ENCODE measurements at regions not wholly inside any gene's neighbourhood (a gene's known extent, or its start where the extent isn't known, plus 50 kb on each side); places are given as distances from the start of the nearest gene placed in this dataset.
"Not testable (repeated sequence)": the region's sequence is repeated elsewhere in the genome, so short reads cannot be mapped to it uniquely, and the experiment has no call there.

DNA sequence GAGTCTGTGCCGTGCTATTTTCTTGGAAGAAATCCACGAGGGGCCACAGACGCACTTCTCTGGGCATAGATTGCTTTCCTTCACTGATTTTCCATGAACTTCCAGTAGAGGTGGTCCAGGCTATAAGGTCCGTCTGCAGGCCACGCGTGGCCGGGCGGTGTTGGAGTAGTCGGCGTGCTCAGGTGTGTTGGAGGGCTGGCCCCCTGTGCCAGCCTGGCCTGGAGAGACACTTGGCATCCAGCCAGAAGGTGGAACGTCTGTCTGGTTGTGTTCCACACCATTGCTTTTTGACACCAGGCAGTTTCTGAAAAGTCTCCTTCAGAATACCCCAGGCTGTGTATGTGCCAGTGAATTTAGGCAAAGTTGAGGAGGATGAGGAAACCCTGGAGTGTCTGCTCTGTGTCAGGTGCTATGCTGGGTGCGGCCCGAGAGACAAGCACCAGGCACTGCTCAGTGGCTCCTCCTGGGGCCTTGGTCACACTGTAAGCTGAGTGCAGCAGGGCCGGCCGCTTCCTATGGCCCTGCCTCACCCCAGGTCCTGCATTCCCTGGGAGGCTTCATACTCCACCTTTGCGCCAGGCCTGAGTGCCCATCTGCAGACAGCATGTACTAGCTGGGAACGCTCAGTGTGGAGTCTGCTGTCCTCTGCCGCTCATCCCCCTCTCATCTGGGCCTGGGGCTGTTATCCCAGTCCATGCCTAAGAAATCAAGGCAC lies 52.1 kb upstream of the TAMM41 start:
- no peak for DNase-seq

DNA sequence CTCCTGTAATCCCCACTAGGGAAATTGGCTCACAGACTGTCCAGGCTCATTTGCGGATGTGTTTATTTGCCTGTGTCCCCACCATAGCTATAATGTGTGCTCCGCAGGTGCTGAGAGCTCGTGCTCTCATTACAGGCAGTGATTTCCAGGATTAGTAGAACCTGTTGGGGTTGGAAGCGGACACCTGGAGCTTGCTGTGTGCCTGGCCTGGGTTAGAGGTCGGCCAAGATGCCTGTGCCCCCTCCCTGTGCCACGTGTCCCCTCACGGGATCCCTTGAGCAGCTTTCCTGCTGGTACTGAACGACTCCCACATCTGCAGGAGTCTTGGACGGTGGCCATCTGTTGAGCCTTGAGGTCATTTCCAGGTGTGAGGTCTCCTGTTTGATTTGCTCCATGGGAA lies 52.7 kb upstream of the TAMM41 start:
- not testable (repeated sequence) for DNase-seq

DNA sequence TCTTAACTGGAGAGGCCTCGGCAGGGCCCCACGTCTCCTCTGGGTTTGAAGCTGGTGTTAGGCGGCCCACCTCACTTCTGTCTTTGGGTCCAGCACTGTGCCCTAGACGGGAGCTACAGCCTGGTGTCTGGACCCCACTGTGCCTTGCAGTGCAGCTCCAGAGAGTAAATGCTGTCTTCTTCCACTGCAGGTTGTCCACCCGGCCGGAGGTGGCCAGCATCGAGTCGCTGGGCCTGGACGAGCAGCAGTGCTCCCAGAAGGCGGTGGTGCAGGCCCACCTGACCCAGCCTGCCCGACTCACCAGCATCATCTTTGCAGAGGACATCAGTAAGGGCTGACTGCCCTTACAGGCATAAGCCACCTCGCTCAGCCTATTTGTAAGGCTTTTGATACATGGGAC lies 53.1 kb upstream of the TAMM41 start:
- DNase-seq, result no peak

DNA sequence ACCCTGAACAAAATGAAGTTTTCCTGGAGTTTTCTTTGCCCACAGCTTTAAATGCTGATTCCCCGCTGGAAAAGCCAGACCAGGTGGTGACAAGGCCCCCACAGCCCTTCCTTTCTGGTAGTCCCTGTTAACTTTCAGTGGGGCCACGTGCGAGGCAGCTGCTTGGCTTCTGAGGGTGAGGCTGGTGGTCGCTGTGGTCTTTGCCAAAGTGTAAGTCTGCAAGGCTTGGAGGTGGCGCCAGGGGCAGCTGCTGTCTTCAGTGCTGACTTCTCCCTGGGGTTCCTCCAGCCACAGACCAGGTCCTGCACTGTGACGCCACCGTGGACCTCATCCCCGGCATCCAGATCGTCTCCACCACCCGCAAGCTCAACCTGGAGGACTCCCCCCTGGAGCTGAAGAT lies 54.1 kb upstream of the TAMM41 start:
- no peak for DNase-seq

DNA sequence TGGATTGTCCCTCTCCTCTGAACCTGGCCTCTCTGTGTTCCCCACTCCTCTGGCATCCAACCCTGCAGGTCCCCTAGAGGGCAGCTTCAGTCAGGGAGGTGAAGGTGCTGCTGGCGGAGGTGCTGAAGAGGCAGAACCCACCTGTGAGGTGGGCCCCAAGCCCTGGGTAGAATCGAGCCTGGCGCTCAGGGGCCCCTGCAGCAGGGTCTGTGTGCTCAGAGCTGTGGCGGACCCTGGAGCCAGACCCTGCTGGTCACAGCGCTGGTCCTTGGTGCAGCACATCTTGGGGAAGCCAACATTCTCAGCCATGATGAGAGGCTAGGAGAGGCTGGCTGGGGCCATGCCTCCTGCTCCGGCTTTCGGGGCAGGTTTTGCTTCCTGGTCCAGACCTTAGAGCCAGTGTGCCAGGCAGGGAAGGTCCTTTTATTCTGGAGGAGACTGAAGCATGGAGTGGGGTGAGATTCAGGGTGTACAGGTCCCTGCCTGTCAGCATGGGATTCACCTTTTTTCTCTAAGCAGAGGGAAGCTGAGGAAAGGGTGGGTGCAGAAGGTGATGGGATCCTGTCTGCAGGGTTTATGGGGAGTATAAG lies 54.7 kb upstream of the TAMM41 start:
- no peak for DNase-seq

DNA sequence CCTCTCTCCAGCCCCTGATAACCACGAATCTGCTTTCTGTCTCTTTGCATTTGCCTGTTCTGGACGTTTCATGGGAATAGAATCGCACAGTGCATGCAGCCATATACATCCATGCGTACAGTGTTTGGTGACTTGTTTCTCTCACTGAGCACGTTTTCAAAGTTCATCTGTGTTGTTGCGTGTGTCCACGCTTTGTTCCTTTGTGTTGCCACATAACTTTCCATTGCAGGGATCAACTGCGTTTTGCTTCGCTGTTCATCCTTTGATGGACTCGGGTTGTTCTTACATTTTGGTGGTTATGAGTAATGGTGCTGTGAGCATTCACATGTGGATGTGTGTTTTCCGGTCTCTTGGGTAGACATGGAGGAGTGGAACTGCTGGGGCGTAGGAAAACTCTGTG lies 56.4 kb upstream of the TAMM41 start:
- no peak for DNase-seq

DNA sequence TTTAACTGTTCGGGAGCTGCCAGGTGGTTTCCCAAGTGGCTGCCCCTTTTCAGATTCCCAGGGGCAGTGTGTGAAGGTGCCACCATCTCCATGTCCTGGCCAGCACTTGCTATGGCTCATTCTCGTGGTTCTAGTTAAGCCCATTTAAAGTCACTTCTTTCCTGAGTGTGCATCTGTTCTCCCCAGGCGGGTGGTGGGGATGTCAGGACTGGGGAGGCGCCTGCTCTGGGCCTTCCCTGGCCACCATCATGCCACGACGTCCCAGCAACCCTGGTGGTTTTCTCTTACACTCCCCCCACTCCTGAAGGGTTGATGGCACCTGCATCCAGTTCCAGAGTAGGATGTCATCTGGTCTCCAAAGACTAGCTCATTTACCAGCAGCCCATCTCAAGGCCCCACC lies 56.8 kb upstream of the TAMM41 start:
- DNase-seq, result no peak

DNA sequence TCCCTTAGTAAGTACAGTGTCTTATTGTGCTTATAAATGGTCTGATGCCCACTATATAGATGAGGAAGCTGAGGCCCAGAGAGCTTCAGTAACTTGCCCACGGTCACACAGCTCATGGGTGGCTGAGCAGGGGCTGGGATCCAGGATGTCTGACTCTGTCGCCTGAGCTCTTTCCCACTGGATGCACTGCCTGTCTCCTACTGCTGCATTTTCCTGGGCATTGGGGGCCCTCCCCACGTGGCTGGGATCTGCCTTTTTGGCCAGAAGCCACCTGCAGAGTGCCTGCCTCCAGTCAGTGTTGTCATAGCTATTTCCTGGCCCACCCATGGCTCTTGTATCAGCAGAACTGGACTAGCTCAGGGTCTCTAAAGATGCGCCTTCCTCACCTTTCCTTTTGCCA lies 57.5 kb upstream of the TAMM41 start:
- no peak for DNase-seq

DNA sequence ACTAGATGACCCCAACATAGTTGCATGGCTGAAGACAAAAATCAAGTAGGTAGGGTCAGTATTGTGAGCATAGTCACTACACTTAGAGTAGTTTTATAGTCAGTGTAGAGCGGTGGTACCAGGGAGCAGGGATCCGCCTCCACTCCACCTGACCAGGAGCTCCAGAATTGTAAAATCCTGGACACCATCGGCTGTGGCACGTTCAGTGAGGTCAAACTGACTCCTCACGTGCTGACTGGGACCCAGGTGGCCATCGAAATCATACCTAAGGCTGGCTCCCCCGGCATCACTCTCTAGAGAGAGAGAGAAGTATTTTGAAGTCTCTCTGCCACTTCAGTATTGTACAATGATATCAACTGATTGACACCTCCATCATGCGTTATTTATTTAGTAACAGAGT lies 59.7 kb upstream of the TAMM41 start:
- no peak for DNase-seq

DNA sequence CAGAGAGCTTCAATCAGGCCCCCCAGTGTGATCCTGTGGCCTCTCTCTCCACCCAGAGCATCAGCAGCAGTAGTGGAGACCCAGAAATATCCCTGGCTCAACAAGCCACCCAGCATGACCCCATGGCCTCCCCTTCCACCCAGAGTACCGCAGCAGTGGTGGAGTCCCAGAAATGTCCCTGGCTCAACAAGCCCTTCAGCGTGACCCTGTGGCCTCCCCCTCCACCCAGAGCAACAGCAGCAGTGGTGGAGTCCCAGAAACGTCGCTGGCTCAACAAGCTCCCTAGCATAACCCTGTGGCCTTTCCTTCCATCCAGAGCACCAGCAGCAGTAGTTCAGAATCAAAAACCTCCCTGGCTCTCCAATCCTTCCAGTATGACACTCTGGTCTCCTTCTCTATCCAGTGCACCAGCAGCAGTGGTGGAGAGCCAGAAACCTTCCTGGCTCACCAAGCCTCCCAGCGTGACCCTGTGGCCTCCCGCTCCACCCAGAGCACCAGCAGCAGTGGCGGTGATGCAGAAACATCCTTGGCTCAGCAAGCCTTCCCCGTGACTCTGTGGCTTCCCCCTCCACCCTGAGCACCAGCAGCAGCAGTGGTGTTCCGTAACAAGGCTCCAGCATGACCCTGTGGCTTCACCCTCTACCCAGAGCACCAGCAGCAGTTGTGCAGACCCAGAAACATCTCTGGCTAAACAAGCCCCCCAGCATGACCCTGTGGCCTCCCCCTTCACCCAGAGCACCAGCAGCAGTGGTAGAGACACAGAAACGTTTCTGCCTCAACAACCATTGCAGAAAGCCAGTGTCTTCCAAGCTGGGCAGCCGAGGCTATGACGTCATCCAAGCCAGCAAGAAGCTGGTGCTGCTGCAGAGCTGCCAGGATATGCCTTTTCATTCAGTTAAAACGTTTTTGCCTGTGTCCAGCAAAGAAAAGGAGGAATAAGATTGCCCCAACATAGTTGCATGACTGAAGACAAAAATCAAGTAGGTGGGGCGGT lies 61.3 kb upstream of the TAMM41 start:
- no peak for DNase-seq

DNA sequence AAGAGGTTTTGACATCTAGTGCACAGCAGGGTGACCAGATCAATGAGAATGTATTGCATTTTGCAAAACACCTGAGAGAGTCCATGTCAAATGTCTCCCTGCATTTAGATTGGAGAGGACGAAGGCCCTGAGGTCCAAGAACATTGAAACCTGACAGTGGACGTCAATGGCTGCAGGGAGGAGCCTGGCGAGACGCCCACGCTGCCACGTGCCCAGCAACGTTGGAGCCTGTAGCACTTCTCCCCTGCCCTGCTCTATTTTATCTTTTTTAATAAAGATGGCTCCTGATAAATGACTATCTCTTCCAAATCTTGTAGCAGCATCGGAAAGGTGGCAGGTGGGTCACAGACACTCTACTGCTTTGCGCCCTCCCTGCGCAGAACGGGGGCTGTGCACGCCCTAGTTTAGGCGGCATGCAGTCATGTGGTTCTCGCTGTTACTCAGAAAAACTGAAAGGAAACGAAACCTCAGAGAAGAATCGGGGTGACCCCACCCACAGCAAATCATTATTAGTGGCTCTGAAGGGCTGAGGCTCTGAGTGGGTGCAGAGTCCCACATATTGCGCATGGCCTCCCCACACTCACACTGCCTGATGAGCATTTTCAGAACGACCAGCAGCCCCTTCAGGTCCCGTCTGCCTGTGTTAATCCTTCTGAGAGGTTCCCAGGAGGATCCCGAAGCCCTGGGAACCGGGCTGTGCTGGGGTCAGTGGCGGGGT lies 62.5 kb upstream of the TAMM41 start:
- DNase-seq, result no peak

DNA sequence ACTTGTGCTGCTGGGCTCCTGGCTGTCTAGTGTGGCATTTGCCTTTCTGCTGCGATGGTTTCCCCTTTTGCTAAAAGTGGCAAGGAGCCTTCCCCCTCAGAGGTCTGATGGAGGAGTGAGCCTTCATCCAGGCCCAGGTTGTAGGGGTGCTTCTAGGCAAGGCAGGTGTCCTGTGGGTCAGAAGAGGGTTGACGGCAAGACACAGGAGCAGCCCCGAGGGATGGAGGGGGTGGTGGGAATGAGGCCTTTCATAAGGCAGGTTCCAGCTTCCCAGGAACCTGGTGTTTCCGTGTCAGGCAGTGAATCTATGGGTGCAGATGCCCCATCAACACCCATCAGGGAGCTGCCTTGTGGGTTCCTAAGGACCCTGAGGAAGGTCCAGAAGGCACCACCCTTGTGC lies 63.0 kb upstream of the TAMM41 start:
- DNase-seq, result no peak

DNA sequence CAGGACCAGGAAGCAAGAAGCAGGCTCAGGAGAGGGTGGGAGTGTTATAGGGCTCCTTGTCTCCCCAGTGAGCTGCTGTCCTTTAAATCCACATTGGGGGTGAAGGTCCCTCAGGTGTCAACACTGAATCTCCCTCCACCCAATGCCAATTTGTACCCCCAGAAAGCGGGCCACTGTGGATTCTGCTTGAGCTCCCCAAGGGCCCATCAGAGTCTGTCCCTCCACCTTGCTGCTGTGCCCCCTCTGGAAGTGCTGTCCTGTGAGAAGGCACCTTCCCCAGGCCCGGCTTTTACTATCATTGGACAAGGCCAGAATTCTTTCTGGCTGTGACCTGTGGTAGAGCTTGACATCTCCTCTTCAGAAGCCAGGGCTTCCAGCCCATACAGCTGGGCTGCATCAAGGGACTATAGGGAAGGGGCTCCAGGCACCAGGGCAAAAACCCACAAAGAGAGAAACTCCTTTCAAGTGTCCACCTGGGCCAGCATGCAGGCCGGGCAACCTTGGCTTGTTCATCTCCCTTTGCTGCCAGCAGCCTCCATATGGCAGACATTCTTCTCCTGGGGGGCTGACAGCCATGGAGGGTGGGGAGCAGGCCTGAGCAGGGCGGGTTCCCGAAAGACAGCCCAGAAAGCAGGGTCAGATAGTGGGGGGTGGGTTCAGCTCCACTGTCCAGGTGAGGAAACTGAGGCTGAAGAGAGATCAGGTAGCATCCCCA lies 63.7 kb upstream of the TAMM41 start:
- not testable (repeated sequence) for DNase-seq

DNA sequence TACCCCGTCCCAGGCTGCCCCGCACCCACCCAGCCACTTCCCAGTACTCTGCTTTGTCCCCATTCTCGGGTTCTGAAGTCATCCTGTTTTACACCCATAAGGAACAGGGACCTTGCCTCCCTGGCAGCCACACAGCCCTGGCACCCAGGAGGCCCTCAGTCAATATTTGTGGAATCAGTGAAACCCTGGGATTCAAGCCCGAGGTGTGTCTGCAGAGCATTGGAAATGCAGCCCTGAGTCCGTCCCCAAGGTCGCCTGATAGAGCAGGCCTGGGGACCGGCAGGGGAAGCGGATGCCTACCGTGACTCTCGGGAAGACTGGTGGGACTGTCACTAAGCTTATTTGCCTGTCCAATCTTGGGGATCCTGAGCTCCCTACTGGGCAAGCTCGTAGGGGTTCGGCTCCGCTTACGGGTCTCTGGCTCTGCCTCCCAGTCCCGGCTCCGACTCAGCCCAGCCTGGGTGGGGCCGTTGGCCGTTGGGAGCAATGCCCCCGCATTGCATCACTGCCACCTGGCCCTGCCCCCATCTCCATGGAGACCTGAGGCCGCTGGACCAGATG lies 64.4 kb upstream of the TAMM41 start:
- DNase-seq, result no peak

DNA sequence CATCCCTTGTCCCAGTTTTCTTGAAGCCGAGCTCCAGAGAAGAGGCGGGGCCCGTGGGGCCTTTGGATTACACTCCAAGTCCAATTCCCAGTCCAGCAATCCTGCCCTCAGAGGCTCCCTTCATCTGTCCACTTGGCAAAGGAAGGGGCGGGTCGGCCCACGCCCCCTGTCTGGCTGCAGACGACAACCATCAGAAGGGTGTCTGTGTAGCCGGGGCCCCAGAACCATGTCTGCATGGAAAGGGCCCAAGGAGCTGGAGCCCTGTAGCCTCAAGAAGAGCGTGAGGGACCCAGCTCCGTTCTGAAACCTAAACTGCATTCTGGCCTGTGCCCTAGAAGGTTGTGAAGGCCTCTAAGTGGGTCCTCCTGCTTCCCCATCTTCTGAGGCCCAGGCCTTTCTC lies 65.2 kb upstream of the TAMM41 start:
- not testable (repeated sequence) for DNase-seq

DNA sequence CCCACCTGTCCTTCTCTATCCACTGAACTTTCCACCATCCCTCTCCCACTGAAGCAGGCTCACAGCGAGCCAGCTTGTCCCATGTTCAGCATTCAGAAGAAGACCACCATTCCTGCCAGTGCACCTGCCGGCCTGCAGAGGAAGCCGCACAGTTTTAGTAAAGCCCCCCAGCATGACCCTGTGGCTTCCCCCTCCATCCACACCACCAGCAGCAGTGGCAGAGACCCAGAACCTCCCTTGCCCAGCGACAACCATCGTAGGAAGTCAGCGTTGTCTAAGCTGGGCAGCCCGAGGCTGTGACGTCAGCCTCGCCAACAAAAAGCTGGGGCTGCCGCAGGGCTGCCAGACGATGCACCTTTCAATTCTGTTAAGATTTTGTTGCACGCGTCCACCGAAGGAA lies 66.6 kb upstream of the TAMM41 start:
- no peak for DNase-seq

DNA sequence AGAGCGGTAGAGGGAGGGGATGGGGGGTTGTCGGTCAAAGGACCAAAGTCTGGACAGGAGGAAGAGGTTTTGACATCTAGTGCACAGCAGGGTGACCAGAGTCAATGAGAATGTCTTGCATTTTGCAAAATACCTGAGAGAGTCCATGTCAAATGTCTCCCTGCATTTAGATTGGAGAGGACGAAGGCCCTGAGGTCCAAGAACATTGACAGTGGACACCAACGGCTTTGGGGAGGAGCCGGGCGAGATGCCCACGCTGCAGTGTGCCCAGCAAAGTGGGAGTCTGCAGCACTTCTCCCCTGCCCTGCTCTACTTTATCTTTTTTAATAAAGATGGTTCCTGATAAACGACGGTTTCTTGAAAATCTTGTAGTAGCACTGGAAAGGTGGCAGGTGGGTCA lies 67.4 kb upstream of the TAMM41 start:
- no peak for DNase-seq

DNA sequence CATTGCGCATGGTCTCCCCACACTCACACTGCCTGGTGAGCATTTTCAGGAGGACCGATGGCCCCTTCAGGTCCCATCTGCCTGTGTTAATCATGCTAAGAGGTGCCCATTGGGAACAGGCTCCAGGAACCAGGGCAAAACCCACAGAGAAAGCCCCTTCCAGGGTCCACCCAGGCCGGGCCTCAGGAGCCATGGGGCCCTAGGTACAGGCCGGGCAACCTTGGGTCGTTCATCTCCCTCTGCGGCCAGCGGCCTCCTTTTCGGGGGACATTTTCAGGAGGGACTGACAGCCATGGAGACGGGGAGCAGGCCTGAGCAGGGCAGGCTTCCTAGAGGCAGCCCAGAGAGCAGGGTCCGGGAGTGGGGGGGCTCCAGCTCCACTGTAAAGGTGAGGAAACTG lies 68.0 kb upstream of the TAMM41 start:
- DNase-seq, result no peak

DNA sequence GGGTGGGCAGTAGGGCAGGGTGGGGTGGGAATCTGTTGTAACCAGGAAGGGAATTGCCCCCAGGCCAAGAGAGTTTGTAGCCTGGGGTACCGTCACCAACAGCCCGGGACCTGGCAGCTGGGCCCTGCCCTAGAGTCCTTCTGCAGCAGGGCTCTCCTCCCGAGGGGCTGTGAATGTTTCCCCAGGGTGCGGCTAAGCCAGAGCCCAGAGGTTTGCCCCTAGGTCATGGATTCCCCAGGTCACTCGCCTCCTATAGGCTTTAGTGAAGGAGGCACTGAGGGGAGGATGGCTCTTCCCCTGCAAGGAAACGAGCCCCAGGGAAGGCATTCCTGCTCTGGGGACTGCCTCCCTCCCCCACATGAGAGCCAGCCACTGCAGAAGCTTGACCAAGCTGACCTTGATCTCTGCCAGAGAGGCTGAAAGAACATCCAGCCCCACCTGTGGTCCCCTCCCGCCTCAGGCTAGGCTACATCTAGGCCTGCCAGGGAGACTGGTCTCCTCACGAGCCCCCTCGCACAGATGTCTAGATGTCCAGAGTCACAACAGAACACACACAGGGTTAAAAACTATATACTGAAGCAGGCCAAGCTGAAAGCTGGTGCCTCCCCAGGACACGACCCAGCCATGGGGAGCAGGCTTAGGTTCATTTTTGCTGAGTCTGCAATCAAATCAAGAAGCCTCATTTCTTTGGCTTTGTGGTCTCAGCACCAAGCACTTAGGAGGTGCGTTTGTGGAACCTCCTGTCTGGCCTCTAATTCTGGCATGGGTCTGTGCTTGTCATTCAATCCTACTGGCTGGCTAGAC lies 69.1 kb upstream of the TAMM41 start:
- DNase-seq, result no peak

DNA sequence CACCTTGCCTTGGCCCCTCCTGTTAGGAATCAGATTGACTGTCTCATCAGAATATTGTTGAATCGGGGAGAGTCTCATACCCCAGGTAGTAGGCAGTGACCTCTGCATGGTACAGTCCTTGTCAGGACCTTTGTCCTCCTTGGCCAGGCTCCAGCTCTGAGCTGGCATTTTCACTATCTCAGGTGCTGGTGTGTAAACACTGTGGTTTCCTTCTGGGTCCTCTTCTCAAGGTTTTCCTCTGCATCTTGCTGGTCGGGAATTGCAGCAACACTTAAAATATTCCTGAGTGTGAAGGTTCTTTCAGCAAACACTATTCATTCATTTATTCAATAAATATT lies 69.7 kb upstream of the TAMM41 start:
- not testable (repeated sequence) for DNase-seq

DNA sequence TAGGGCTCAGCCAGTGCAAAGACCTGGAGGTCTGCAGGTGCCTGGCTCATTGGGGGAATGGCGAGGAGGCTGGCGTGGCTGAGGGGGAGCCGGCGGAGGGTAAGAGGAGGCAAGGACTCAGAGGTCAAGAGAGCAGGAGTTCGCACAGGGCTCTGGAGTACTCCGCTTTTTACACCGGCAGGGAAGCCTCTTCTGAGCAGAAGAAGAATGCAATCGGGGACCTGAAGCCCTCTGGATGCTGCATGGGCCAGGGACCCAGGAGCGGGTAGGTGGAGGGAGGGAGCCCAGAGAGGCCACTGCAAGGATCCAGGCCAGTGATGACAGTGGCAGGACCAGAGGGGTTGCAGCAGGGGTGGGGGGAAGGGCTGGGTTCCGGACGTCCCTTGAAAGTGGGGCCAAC lies 70.4 kb upstream of the TAMM41 start:
- no peak for DNase-seq
